DMS79 treated with DMSO at 0.1 percent for 48 hours (cell line): ENCODE measurements at regions not wholly inside any gene's neighbourhood (a gene's known extent, or its start where the extent isn't known, plus 50 kb on each side); places are given as distances from the start of the nearest gene placed in this dataset.

ENCODE experiments used
- DNase-seq: peaks from one replicate; lab custom pipeline; 2025; lab: John Stamatoyannopoulos, UW

GRCh38 chr6:169165561-169166300 lies 87.9 kb downstream of the THBS2 start:
- no peak for DNase-seq

GRCh38 chr6:169164986-169165385 lies 88.7 kb downstream of the THBS2 start:
- no peak for DNase-seq

- no peak for DNase-seq
These were observed 89.2 kb downstream of the THBS2 start for GRCh38 chr6:169164451-169164850.

GRCh38 chr6:169163411-169163901 lies 90.2 kb downstream of the THBS2 start:
- no peak for DNase-seq

GRCh38 chr6:169162752-169163407 lies 90.8 kb downstream of the THBS2 start:
- DNase-seq, result no peak

GRCh38 chr6:169162249-169162648 lies 91.4 kb downstream of the THBS2 start:
- DNase-seq, result no peak

- DNase-seq, result no peak
These were observed 92.0 kb downstream of the THBS2 start for GRCh38 chr6:169161572-169162167.

- no peak for DNase-seq
These were observed 92.6 kb downstream of the THBS2 start for GRCh38 chr6:169160855-169161560.

- DNase-seq, result no peak
These were observed 93.4 kb downstream of the THBS2 start for GRCh38 chr6:169160091-169160854.

GRCh38 chr6:169159331-169159730 lies 94.3 kb downstream of the THBS2 start:
- DNase-seq, result no peak

GRCh38 chr6:169158691-169159090 lies 95.0 kb downstream of the THBS2 start:
- DNase-seq, result no peak

GRCh38 chr6:169158174-169158573 lies 95.5 kb downstream of the THBS2 start:
- DNase-seq, result no peak

- DNase-seq, result no peak
These were observed 96.2 kb downstream of the THBS2 start for GRCh38 chr6:169157197-169158148.

- DNase-seq, result no peak
These were observed 96.9 kb downstream of the THBS2 start for GRCh38 chr6:169156793-169157147.

- no peak for DNase-seq
These were observed 97.4 kb downstream of the THBS2 start for GRCh38 chr6:169156108-169156792.

- DNase-seq, result no peak
These were observed 98.2 kb downstream of the THBS2 start for GRCh38 chr6:169155481-169155880.

GRCh38 chr6:169153401-169153800 lies 100.2 kb downstream of the THBS2 start:
- DNase-seq, result no peak

GRCh38 chr6:169146521-169146920 lies 107.1 kb downstream of the THBS2 start:
- no peak for DNase-seq

- no peak for DNase-seq
These were observed 107.6 kb downstream of the THBS2 start for GRCh38 chr6:169145991-169146501.

- no peak for DNase-seq
These were observed 108.2 kb downstream of the THBS2 start for GRCh38 chr6:169145496-169145895.
